ENCODE measurements at regions not wholly inside any gene's neighbourhood (a gene's known extent, or its start where the extent isn't known, plus 50 kb on each side); places are given as distances from the start of the nearest gene placed in this dataset.

GRCh38 chr3:102736975-102737304 is 302.1 kb downstream of the ZPLD1 start:
- no peak for TF ChIP-seq CTCF (IDR thresholded peaks at IDR 0.05; ENCODE audit: insufficient read depth, low read depth, low read length, missing control alignments)
- no peak for DNase-seq (ENCODE audit: low read depth)
- no peak overlapping the region for H3K4me3 ChIP-seq (ENCODE audit: low read depth, low read length)

GRCh38 chr3:102737353-102737752 is 302.5 kb downstream of the ZPLD1 start:
- TF ChIP-seq CTCF (IDR thresholded peaks at IDR 0.05; ENCODE audit: insufficient read depth, low read depth, low read length, missing control alignments): no peak
- no peak overlapping the region for H3K4me3 ChIP-seq (ENCODE audit: low read depth, low read length)
- no peak for DNase-seq (ENCODE audit: low read depth)

GRCh38 chr3:102741105-102741504 is 306.3 kb downstream of the ZPLD1 start:
- H3K4me3 ChIP-seq (ENCODE audit: low read depth, low read length): no peak overlapping the region
- TF ChIP-seq CTCF (IDR thresholded peaks at IDR 0.05; ENCODE audit: insufficient read depth, low read depth, low read length, missing control alignments): peak; percentile 19
- peak; percentile 4 for DNase-seq (ENCODE audit: low read depth)

- DNase-seq (ENCODE audit: low read depth): no peak
These were observed 306.9 kb downstream of the ZPLD1 start for GRCh38 chr3:102741694-102742093.

GRCh38 chr3:102745881-102746280 is 311.1 kb downstream of the ZPLD1 start:
- no peak overlapping the region for H3K4me3 ChIP-seq (ENCODE audit: low read depth, low read length)
- DNase-seq (ENCODE audit: low read depth): no peak
- TF ChIP-seq CTCF (IDR thresholded peaks at IDR 0.05; ENCODE audit: insufficient read depth, low read depth, low read length, missing control alignments): no peak

More at GRCh38 chr3:102741694-102742093, 306.9 kb downstream of the ZPLD1 start:
- H3K4me3 ChIP-seq (ENCODE audit: low read depth, low read length): no peak overlapping the region
- no peak for TF ChIP-seq CTCF (IDR thresholded peaks at IDR 0.05; ENCODE audit: insufficient read depth, low read depth, low read length, missing control alignments)

GRCh38 chr3:102747611-102748010 is 312.8 kb downstream of the ZPLD1 start:
- no peak overlapping the region for H3K4me3 ChIP-seq (ENCODE audit: low read depth, low read length)
- no peak for TF ChIP-seq CTCF (IDR thresholded peaks at IDR 0.05; ENCODE audit: insufficient read depth, low read depth, low read length, missing control alignments)
- DNase-seq (ENCODE audit: low read depth): no peak

GRCh38 chr3:102748646-102749045 is 313.8 kb downstream of the ZPLD1 start:
- no peak overlapping the region for H3K4me3 ChIP-seq (ENCODE audit: low read depth, low read length)
- TF ChIP-seq CTCF (IDR thresholded peaks at IDR 0.05; ENCODE audit: insufficient read depth, low read depth, low read length, missing control alignments): no peak
- DNase-seq (ENCODE audit: low read depth): no peak
